Activated naive CD4-positive, alpha-beta T cell treated with anti-CD3 and anti-CD28 coated beads, Interleukin-2, amount 50 U/mL, for 24 hours (primary cell): ENCODE measurements at regions not wholly inside any gene's neighbourhood (a gene's known extent, or its start where the extent isn't known, plus 50 kb on each side); places are given as distances from the start of the nearest gene placed in this dataset.
"Not testable (repeated sequence)": the region's sequence is repeated elsewhere in the genome, so short reads cannot be mapped to it uniquely, and the experiment has no call there.

ENCODE experiments used
- H3K27ac Mint-ChIP-seq: one replicate; pipeline ENCODE4 v1.8.0; 2021; ENCODE audit warnings: mild to moderate bottlenecking, mixed read lengths
- H3K27me3 Mint-ChIP-seq: one replicate; pipeline ENCODE4 v1.8.0; 2021; ENCODE audit warnings: mixed read lengths
- H3K36me3 Mint-ChIP-seq: one replicate; pipeline ENCODE4 v1.8.0; 2021; ENCODE audit warnings: mixed read lengths
- H3K4me1 Mint-ChIP-seq: one replicate; pipeline ENCODE4 v1.8.0; 2021; ENCODE audit warnings: mixed read lengths
- H3K4me3 Mint-ChIP-seq: one replicate; pipeline ENCODE4 v1.8.0; 2021; ENCODE audit warnings: mild to moderate bottlenecking, mixed read lengths
- H3K9me3 Mint-ChIP-seq: one replicate; pipeline ENCODE4 v1.8.0; 2021; ENCODE audit warnings: mixed read lengths

DNA sequence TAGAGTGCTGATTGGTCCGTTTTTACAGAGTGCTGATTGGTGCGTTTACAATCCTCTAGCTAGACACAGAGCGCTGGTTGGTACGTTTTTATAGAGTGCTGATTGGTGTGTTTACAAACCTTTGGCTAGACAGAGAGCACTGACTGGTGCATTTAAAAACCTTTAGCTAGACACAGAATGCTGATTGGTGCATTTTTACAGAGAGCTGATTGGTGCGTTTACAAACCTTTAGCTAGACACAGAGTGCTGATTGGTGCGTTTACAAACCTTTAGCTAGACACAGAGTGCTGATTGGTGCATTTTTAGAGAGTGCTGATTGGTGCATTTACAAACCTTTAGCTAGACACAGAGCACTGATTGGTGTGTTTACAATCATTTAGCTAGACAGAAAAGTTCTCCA lies 1430.9 kb upstream of the B3GALT2 start:
- H3K36me3 Mint-ChIP-seq, H3K27me3 Mint-ChIP-seq, H3K4me3 Mint-ChIP-seq: not testable (repeated sequence)

DNA sequence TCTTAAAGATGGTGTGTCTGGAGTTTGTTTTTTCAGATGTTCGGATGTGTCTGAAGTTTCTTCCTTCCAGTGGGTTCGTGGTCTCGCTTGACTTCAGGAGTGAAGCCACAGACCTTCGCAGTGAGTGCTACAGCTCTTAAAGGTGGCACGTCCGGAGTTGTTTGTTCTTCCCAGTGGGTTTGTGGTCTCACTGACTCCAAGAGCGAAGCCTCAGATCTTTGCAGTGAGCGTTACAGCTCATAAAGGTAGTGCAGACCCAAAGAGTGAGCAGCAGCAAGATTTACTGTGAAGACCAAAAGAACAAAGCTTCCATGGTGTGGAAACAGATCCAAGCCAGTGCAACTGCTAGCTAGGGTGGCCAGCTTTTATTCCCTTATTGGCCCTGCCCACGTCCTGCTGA lies 1430.4 kb upstream of the B3GALT2 start:
- H3K27me3 Mint-ChIP-seq, result no peaks in the 10 kb centered on the region
- no peak overlapping the region for H3K27ac Mint-ChIP-seq
- no peaks in the 10 kb centered on the region for H3K4me1 Mint-ChIP-seq
- H3K36me3 Mint-ChIP-seq, result no peaks in the 10 kb centered on the region
- no peak overlapping the region for H3K4me3 Mint-ChIP-seq
- H3K9me3 Mint-ChIP-seq, result no peaks in the 10 kb centered on the region

More for the DNA sequence above, 1430.9 kb upstream of the B3GALT2 start:
- H3K4me1 Mint-ChIP-seq, H3K9me3 Mint-ChIP-seq, H3K27ac Mint-ChIP-seq: not testable (repeated sequence)

DNA sequence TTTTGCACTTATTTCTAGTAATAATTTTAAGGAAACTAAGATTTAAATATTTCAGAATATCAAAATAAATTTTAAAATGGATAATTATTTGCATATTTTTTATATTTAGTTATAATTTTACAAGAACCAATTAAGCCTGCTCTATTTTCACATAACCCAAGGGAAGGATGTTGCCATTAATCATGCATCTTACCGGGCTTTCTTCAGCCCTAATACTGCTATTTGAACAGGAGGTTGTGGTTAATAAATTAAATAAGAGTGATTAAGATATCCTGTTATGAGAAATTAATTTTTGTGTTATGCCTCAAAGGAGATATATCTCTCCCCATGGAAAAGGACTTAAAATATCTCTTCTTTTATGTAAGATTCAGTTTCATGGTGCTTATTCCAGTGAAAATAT lies 1415.8 kb upstream of the B3GALT2 start:
- Mint-ChIP-seq H3K27ac (no peak overlapping the region), H3K4me3 (no peak overlapping the region), H3K9me3 (no peaks in the 10 kb centered on the region), H3K27me3 (no peaks in the 10 kb centered on the region), H3K36me3 (no peaks in the 10 kb centered on the region), H3K4me1 (no peaks in the 10 kb centered on the region)

DNA sequence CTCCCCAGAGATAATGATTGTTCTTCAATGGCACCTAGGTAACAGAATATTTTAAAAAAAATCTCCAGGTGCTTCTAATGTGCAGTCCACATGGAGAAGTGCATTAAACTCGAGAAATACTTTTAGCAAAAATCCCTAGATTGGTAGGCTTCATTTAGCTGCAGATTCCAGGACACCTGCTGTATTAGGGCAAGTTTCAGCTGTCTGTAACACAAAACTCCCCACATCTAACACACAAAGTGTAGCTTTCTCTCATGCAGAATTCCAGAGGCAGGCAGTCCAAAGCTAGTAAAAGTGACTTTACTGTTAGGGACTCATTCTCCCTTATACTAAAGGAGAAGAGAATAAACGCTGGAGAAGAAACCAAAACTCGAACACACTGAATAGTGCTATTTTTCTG lies 1414.3 kb upstream of the B3GALT2 start:
- no peaks in the 10 kb centered on the region for H3K36me3 Mint-ChIP-seq
- H3K27ac Mint-ChIP-seq, result no peak overlapping the region
- H3K4me1 Mint-ChIP-seq, result no peaks in the 10 kb centered on the region
- H3K27me3 Mint-ChIP-seq, result no peaks in the 10 kb centered on the region
- H3K9me3 Mint-ChIP-seq, result no peaks in the 10 kb centered on the region
- no peak overlapping the region for H3K4me3 Mint-ChIP-seq

DNA sequence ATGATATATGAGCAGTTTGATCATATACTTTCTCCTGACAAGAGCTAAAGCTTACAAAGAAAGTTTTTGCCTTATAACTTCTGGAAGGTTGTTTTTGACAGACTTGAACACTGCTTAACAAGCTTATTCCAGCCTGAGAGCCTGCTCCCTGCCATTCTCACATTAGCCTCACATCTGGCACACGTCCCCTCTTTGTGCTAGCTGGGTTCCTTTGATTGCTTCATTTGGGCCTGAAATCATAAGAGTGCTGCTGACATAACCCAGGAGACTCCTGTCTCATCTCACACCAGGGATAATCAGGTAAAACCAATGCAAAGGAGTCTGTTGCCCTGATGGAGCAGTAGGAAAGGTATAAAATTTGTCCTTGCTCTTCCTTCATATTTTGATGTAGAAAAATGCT lies 1411.7 kb upstream of the B3GALT2 start:
- H3K27me3 Mint-ChIP-seq, result no peaks in the 10 kb centered on the region
- H3K9me3 Mint-ChIP-seq, result no peaks in the 10 kb centered on the region
- H3K36me3 Mint-ChIP-seq, result no peaks in the 10 kb centered on the region
- H3K27ac Mint-ChIP-seq, result no peak overlapping the region
- no peaks in the 10 kb centered on the region for H3K4me1 Mint-ChIP-seq
- no peak overlapping the region for H3K4me3 Mint-ChIP-seq

DNA sequence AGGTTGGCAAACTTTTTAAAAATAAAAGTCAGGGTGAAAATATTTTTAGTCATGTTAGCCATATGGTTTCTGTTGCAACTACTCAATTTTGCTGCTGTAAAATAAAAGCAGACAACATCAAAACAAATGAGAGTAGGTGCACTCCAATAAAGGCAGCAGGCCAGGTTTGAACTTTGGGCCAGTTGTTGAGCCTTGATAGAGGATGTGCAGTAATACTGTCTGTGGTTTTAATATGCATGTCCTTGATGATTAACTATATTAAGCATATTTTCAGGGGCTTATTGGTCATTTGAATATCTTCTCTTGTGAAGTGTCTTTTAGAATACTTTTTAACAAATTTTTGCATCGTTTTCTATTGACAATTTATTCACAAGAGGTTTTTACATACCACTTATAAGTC lies 1399.9 kb upstream of the B3GALT2 start:
- no peaks in the 10 kb centered on the region for H3K4me1 Mint-ChIP-seq
- no peaks in the 10 kb centered on the region for H3K36me3 Mint-ChIP-seq
- no peaks in the 10 kb centered on the region for H3K9me3 Mint-ChIP-seq
- no peaks in the 10 kb centered on the region for H3K27me3 Mint-ChIP-seq
- H3K27ac Mint-ChIP-seq, result no peak overlapping the region
- no peak overlapping the region for H3K4me3 Mint-ChIP-seq

DNA sequence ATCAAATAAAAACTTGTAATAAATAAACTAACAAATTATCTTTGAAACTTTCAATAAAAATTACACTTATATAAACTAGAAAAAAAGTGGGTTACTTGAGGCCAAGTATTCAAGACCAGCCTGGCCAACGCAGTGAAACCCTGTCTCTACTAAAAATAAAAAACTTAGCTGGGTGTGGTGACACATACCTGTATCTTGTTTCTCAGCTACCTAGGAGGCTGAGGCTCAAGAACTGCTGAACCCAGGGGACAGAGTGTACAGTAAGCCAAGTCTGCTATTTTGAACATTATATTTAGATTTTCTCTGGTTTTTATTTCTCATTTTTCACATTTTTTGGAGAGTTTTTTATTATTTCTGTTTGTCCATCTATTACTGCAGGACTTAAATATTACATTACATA lies 1397.6 kb upstream of the B3GALT2 start:
- H3K36me3 Mint-ChIP-seq, result no peaks in the 10 kb centered on the region
- no peaks in the 10 kb centered on the region for H3K27me3 Mint-ChIP-seq
- no peaks in the 10 kb centered on the region for H3K9me3 Mint-ChIP-seq
- no peak overlapping the region for H3K4me3 Mint-ChIP-seq
- H3K27ac Mint-ChIP-seq, result no peak overlapping the region
- no peaks in the 10 kb centered on the region for H3K4me1 Mint-ChIP-seq

DNA sequence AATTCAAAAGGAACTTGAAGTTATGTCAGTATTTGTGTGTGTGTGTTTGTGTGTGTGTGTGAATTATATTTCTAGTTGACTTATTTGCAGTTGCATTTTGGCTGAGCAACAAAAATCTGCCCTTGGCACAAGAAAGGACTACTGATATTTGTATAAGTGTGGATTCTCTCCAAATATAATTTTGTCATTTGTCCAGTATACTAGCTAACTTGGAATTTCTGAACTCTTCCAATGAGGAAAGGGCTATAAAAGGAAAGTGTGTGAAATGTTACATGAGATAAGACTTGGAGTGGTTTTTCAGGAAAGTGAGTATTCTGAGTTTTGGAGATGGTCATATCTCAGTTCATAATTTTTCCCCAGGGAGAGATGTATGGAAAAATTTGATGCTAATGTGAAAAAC lies 1384.1 kb upstream of the B3GALT2 start:
- Mint-ChIP-seq H3K27me3 (no peaks in the 10 kb centered on the region), H3K9me3 (no peaks in the 10 kb centered on the region), H3K27ac (no peak overlapping the region)

DNA sequence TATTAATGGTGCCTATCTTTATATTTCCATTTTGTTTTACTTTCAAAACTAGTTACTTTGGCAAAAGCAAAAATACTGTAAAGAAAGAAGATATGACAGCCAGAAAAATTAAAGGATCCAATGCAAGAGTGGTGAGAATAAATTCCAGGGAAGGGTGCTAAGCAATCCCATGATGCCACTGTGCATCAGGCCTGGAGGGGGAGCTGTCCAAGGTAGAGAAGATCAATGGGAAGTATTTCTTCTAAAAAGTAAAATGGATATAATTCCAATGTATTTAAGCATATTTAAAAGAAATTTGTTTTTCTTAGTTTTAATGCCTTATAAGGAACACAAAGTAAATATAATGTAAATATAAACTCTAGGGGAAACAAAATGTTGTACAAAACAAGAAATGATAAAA lies 1382.2 kb upstream of the B3GALT2 start:
- Mint-ChIP-seq H3K4me1 (no peaks in the 10 kb centered on the region), H3K27ac (no peak overlapping the region), H3K36me3 (no peaks in the 10 kb centered on the region), H3K4me3 (no peak overlapping the region), H3K9me3 (no peaks in the 10 kb centered on the region), H3K27me3 (no peaks in the 10 kb centered on the region)

More for the DNA sequence above, 1384.1 kb upstream of the B3GALT2 start:
- Mint-ChIP-seq H3K4me1 (no peaks in the 10 kb centered on the region), H3K4me3 (no peak overlapping the region), H3K36me3 (no peaks in the 10 kb centered on the region)

DNA sequence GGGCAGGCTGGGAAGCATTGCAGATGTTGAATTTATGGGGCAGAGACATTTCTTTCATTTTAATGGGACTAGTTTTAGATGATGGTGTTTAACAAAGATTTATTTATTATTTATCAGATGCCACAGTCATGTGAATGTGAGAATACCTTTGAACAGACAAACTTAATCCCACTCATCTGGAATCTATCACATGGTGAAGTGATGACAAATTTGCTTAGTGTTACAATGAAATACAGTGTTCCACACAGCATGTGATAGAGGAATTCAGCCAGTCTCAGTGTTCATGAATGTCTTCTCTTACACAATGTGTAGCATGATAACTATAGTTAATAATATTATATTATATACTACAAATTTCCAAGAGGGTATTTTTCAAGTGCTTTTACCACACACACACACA lies 1361.7 kb upstream of the B3GALT2 start:
- H3K4me1 Mint-ChIP-seq, result no peaks in the 10 kb centered on the region

DNA sequence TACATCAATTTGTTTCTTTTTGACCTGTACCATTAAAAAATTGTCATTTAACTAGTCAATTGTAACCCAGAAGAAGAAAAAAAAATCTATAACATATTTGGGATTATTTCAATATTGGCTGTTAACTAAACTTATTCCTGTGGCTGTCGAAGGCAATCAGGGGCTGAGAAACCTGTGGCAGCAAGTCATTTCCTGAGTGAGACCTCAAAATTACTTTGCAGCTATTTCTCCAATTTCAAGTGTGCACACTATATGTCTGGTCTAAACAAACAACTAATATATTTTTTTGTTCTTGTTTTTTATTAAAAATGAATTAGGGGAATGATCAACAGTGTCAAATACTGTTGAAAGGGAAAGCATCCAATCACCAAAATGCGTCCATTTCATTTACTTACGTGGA lies 1357.6 kb upstream of the B3GALT2 start:
- H3K27ac Mint-ChIP-seq, result no peak overlapping the region
- no peaks in the 10 kb centered on the region for H3K4me1 Mint-ChIP-seq
- no peaks in the 10 kb centered on the region for H3K27me3 Mint-ChIP-seq
- H3K4me3 Mint-ChIP-seq, result no peak overlapping the region
- H3K9me3 Mint-ChIP-seq, result peaks cover 5% of the 10 kb centered on the region
- no peaks in the 10 kb centered on the region for H3K36me3 Mint-ChIP-seq

More for the DNA sequence above, 1361.7 kb upstream of the B3GALT2 start:
- no peak overlapping the region for H3K4me3 Mint-ChIP-seq
- no peaks in the 10 kb centered on the region for H3K36me3 Mint-ChIP-seq
- peaks cover 10% of the 10 kb centered on the region for H3K9me3 Mint-ChIP-seq
- no peaks in the 10 kb centered on the region for H3K27me3 Mint-ChIP-seq
- H3K27ac Mint-ChIP-seq, result no peak overlapping the region

DNA sequence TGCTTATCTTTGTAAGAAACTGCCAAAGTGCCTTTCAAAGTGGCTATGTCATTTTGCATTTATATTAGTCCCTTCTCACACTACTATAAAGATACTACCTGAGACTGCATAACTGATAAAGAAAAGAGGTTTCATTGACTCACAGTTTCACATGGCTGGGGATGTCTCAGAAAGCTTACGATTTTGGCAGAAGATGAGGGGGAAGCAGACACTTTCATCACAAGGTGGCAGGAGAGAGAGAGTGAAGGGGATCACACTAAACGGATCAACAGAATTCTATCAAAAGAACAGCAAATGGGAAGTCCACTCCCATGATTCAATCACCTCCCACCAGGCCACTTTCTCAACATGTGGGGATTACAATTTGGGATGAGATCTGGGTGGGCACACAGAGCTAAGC lies 1352.0 kb upstream of the B3GALT2 start:
- no peaks in the 10 kb centered on the region for H3K36me3 Mint-ChIP-seq
- no peaks in the 10 kb centered on the region for H3K4me1 Mint-ChIP-seq
- no peak overlapping the region for H3K27ac Mint-ChIP-seq
- no peaks in the 10 kb centered on the region for H3K9me3 Mint-ChIP-seq
- H3K27me3 Mint-ChIP-seq, result no peaks in the 10 kb centered on the region
- no peak overlapping the region for H3K4me3 Mint-ChIP-seq

DNA sequence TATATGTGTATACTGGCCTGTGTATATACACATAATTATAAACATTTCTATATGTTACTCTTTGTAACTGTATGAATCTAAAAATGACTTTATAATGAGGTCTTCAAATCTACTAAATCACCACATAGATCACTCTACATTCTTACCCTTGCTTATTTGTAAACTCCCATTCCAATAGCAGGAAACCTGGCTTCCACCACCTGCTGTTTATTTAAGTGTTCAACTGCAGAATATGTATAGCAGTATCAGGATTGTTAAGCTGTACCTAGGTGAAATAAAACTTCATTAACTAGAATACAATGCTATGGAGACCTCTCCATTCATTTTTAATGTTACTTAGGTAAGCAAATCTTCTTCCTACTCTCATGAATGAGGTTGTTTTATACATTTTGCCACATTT lies 1351.1 kb upstream of the B3GALT2 start:
- Mint-ChIP-seq H3K27me3 (no peaks in the 10 kb centered on the region), H3K36me3 (no peaks in the 10 kb centered on the region), H3K4me3 (no peak overlapping the region), H3K4me1 (no peaks in the 10 kb centered on the region), H3K9me3 (no peaks in the 10 kb centered on the region), H3K27ac (no peak overlapping the region)

DNA sequence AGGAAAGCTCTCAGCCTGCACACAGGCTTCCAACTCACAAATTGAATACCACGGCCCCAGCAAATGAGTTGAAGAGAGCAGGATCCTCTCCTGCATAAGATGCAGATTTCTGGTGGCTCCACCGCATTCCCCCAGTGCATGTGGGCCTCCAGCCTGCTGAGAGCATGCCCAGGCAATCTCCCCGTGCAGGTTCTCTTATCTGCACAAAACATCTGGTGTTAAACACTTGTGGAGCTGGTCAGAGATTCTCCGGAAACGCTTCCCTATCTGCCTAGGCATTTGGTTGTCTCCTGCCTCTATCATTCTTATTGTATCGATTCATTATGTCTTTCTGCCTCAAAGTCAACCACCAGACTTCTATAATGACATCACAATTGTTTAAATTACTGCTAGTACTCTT lies 1349.0 kb upstream of the B3GALT2 start:
- Mint-ChIP-seq H3K4me1 (no peaks in the 10 kb centered on the region), H3K36me3 (no peaks in the 10 kb centered on the region), H3K4me3 (no peak overlapping the region), H3K27ac (no peak overlapping the region), H3K27me3 (no peaks in the 10 kb centered on the region), H3K9me3 (no peaks in the 10 kb centered on the region)

DNA sequence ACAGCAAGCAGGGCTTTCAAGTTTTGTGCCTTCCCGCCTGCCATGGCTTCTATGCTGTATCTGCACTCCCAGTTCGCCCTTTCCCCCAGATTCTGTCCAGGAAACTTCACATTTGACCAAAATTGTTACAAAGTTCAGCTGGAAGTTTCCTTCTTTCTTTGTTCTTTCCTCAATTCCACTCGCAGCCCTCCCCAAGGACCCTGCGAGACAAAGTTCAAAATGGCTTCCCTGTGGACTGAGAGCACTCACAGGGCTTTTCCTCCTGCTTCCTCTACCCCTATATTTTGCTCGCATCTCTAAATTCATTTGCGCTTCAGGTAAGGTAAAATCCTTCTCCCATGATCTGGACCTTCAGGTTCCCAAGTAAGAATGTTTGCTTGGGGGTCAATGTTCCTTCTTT lies 1348.4 kb upstream of the B3GALT2 start:
- H3K4me1 Mint-ChIP-seq, result no peaks in the 10 kb centered on the region
- no peaks in the 10 kb centered on the region for H3K9me3 Mint-ChIP-seq
- H3K36me3 Mint-ChIP-seq, result no peaks in the 10 kb centered on the region
- no peak overlapping the region for H3K4me3 Mint-ChIP-seq
- H3K27me3 Mint-ChIP-seq, result no peaks in the 10 kb centered on the region
- no peak overlapping the region for H3K27ac Mint-ChIP-seq

DNA sequence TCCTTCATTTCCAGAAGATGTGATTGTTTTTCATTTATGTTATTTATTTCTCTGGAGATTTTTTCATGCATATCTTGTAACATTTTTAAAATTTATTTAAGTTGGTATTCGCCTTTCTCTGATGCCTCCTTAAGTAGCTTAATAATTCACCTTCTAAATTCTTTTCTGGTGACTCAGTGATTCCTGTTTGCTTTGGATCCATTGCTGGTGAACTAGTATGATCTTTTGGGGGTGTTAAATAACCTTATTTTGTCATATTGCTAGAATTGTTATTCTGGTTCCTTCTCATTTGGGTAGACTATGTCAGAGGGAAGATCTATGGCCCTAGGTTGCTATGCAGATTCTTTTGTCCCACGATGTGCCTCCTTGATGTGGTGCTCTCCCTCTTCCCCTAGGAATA lies 1347.2 kb upstream of the B3GALT2 start:
- H3K4me1 Mint-ChIP-seq, result no peaks in the 10 kb centered on the region
- H3K9me3 Mint-ChIP-seq, result no peaks in the 10 kb centered on the region
- H3K4me3 Mint-ChIP-seq, result no peak overlapping the region

DNA sequence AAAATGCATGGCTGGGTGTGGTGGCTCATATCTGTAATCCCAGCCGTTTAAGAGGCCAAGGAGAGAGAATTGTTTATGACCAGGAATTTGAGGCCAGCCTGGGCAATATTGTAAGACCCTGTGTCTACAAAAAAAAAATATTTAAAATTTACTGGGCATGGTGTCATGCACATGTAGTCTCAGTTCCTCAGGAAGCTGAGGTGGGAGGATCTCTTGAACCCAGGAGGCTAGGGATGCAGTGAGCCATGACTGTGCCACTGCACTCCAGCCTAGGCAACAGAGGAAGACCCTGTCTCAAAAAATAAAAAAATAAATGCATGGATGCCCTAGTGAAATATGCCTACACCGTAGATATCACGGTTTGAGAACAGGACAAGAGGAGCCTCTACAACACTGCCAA lies 1331.2 kb upstream of the B3GALT2 start:
- H3K4me3 Mint-ChIP-seq, result no peak overlapping the region
- H3K36me3 Mint-ChIP-seq, result no peaks in the 10 kb centered on the region
- H3K27ac Mint-ChIP-seq, result no peak overlapping the region

More for the DNA sequence above, 1347.2 kb upstream of the B3GALT2 start:
- H3K27ac Mint-ChIP-seq, result no peak overlapping the region
- H3K36me3 Mint-ChIP-seq, result no peaks in the 10 kb centered on the region
- H3K27me3 Mint-ChIP-seq, result no peaks in the 10 kb centered on the region

DNA sequence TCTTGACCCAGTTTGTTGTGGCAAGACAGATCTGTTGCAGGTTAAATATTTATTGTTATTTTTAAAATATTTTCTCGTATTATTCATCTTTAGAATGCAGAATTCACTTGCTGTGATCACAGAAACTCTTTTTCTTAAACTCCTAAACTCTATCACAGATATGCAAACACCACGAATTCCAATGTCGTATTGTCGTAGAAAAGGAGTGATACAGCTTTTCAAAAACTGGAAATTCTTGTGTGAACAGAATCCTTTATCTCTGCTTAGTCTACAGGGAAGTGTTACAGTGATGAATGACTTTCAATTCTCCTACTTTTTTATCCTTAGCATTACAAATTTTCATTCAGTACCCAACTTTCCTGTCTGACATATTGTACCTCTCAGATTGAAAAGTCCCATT lies 1329.5 kb upstream of the B3GALT2 start:
- H3K27ac Mint-ChIP-seq, result no peak overlapping the region
- no peak overlapping the region for H3K4me3 Mint-ChIP-seq

More for the DNA sequence above, 1331.2 kb upstream of the B3GALT2 start:
- H3K4me1 Mint-ChIP-seq, result no peaks in the 10 kb centered on the region
- H3K27me3 Mint-ChIP-seq, result peaks cover 4% of the 10 kb centered on the region
- H3K9me3 Mint-ChIP-seq, result no peaks in the 10 kb centered on the region

More for the DNA sequence above, 1329.5 kb upstream of the B3GALT2 start:
- Mint-ChIP-seq H3K4me1 (no peaks in the 10 kb centered on the region), H3K27me3 (peaks cover 4% of the 10 kb centered on the region), H3K36me3 (no peaks in the 10 kb centered on the region), H3K9me3 (no peaks in the 10 kb centered on the region)
